ENCODE measurements at regions not wholly inside any gene's neighbourhood (a gene's known extent, or its start where the extent isn't known, plus 50 kb on each side); places are given as distances from the start of the nearest gene placed in this dataset.

DNA sequence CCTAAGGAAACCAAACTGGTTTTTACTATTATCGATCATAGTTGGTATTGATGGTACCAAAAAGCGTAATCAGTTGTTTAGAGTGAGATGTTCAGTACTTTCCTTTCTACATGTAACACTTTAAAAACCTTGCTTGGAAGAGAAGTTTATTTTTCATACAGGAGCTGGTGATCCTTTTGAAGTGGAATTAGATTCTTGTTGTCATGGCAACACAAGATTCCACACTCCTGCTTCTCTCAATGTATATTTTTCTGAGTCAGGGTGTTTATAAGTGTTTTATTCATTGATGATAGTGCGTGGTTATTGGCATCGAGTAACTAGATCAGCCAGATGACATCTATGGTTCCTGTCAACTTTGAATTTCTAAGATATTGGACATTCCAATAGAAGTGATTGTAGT lies 181.1 kb upstream of the CHD1 start:
- ChIA-PET CTCF (no interaction called here), POLR2A (no interaction called here)
- no peak overlapping the region for H3K27ac Mint-ChIP-seq
- H3K36me3 Mint-ChIP-seq (ENCODE audit: low read depth): no peaks in the 10 kb centered on the region
- peaks cover 6% of the 10 kb centered on the region for H3K27me3 Mint-ChIP-seq
- intact Hi-C loops (cut with micrococcal nuclease): no loop called here
- TF ChIP-seq, protein P1, sequence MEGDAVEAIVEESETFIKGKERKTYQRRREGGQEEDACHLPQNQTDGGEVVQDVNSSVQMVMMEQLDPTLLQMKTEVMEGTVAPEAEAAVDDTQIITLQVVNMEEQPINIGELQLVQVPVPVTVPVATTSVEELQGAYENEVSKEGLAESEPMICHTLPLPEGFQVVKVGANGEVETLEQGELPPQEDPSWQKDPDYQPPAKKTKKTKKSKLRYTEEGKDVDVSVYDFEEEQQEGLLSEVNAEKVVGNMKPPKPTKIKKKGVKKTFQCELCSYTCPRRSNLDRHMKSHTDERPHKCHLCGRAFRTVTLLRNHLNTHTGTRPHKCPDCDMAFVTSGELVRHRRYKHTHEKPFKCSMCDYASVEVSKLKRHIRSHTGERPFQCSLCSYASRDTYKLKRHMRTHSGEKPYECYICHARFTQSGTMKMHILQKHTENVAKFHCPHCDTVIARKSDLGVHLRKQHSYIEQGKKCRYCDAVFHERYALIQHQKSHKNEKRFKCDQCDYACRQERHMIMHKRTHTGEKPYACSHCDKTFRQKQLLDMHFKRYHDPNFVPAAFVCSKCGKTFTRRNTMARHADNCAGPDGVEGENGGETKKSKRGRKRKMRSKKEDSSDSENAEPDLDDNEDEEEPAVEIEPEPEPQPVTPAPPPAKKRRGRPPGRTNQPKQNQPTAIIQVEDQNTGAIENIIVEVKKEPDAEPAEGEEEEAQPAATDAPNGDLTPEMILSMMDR (IDR thresholded peaks at IDR 0.05): no peak
- DNase-seq (no peak), ATAC-seq (no peak)
- no peak overlapping the region for H3K4me3 Mint-ChIP-seq
- no peaks in the 10 kb centered on the region for H3K9me3 Mint-ChIP-seq
- no peaks in the 10 kb centered on the region for H3K4me1 Mint-ChIP-seq (ENCODE audit: low read depth)

DNA sequence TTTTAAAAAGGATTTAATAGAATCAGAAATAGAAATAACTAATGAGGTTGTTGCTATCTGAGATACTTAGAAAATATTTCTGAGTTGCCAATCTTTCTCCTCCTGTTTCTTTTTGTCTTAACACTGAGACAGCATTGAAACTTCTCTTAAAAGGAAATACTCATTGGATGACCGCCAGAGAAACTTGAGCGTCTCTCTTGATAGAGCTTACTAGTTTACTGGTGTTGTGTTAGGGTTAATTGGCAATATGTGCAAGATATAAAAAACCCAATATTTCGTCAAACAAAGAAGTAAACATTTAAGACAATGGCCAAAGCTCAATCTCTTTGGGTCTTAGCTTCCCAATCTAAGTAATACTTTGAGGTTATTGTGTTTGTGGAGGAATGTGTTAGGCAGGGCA lies 176.4 kb upstream of the CHD1 start:
- ChIA-PET CTCF (interaction anchor here (0.6 to 1.8 kb wide), 6 partner anchors 8 to 220 kb away, joined by 3 to 9 read pairs (median 4); no protein-coding TSS in a partner anchor), POLR2A (no interaction called here)
- DNase-seq (no peak), ATAC-seq (no peak)
- H3K27me3 Mint-ChIP-seq: peaks cover 5% of the 10 kb centered on the region
- no peaks in the 10 kb centered on the region for H3K9me3 Mint-ChIP-seq
- TF ChIP-seq, protein P1 (IDR thresholded peaks at IDR 0.05): no peak
- H3K4me1 Mint-ChIP-seq (ENCODE audit: low read depth): no peaks in the 10 kb centered on the region
- H3K27ac Mint-ChIP-seq: no peak overlapping the region
- no peaks in the 10 kb centered on the region for H3K36me3 Mint-ChIP-seq (ENCODE audit: low read depth)
- no peak overlapping the region for H3K4me3 Mint-ChIP-seq
- intact Hi-C loops (cut with micrococcal nuclease): no loop called here

DNA sequence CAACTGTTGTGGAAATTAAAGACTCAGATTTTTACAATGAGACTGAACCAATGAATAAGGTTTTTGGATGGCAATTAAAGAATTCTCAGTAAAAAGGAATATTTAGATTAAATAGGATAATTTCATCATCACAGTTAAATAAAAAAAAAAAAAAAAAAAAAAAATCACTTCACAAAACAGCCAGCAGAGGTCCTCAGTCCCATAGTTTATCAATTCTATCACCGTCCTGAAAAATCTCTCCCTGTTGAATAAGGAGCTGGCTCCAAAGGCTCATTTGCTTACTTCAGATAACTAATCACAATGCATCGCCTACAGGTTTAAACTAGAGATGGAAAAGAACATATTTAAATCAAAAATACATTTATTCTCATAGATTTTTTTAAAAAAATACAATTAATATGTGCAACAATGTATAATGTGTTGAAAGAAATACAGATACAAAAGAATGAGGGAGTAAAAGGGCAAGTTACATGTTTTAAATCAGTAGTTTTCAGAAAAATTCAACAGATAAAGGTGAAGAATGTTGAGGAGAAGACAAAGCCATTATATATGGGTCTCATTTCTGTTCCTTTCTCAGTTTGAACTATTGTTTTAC lies 175.8 kb upstream of the CHD1 start:
- Mint-ChIP-seq H3K36me3 (ENCODE audit: low read depth) (no peaks in the 10 kb centered on the region), H3K27me3 (peaks cover 5% of the 10 kb centered on the region), H3K4me1 (ENCODE audit: low read depth) (no peaks in the 10 kb centered on the region), H3K9me3 (no peaks in the 10 kb centered on the region), H3K4me3 (no peak overlapping the region), H3K27ac (no peak overlapping the region)
- TF ChIP-seq, protein P1 (IDR thresholded peaks at IDR 0.05): peak; percentile 79
- DNase-seq (no peak), ATAC-seq (no peak)
- ChIA-PET POLR2A (no interaction called here), CTCF (interaction anchor here (0.7 to 1.8 kb wide), 5 partner anchors 9 to 220 kb away, joined by 3 to 9 read pairs (median 3); no protein-coding TSS in a partner anchor)
- intact Hi-C loops (cut with micrococcal nuclease): no loop called here

GRCh38 chr5:99102073-99102697 lies 173.4 kb upstream of the CHD1 start:
- intact Hi-C loops (cut with micrococcal nuclease): no loop called here
- POLR2A ChIA-PET: no interaction called here
- H3K4me1 Mint-ChIP-seq (ENCODE audit: low read depth): no peaks in the 10 kb centered on the region
- DNase-seq (no peak), ATAC-seq (no peak)
- H3K9me3 Mint-ChIP-seq: no peaks in the 10 kb centered on the region
- H3K27me3 Mint-ChIP-seq: peaks cover 2% of the 10 kb centered on the region
- CTCF ChIA-PET: interaction anchor here (1.2 kb wide), 2 partner anchors 11 kb away, joined by 3 read pairs; no protein-coding TSS in a partner anchor
- H3K36me3 Mint-ChIP-seq (ENCODE audit: low read depth): no peaks in the 10 kb centered on the region
- no peak overlapping the region for H3K27ac Mint-ChIP-seq
- H3K4me3 Mint-ChIP-seq: no peak overlapping the region
- TF ChIP-seq, protein P1 (IDR thresholded peaks at IDR 0.05): no peak

DNA sequence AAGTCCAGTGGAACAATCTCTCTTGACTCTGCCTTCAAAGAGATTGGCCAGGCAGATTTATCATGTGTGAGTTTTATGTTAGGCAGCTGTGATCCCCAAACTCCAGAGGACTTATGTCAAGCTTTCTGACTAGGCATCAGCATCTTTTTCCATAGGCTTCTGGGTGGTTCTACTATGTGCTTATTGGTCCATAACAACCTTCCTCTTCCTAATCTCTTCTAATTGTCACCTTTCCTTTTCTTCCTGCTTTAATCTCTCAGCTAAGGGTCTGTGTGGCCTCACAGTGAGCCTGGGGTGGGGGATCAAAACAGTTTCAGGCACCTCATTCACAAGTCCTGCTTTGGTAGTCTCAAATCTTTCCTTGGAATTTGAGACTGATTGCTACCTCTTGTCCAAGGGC lies 170.9 kb upstream of the CHD1 start:
- H3K36me3 Mint-ChIP-seq (ENCODE audit: low read depth): no peaks in the 10 kb centered on the region
- intact Hi-C loops (cut with micrococcal nuclease): no loop called here
- H3K4me3 Mint-ChIP-seq: no peak overlapping the region
- no peak for ATAC-seq
- no peaks in the 10 kb centered on the region for H3K9me3 Mint-ChIP-seq
- POLR2A ChIA-PET: no interaction called here
- TF ChIP-seq, protein P1 (IDR thresholded peaks at IDR 0.05): no peak
- H3K4me1 Mint-ChIP-seq (ENCODE audit: low read depth): no peaks in the 10 kb centered on the region
- DNase-seq: no peak
- CTCF ChIA-PET: no interaction called here
- peaks cover 5% of the 10 kb centered on the region for H3K27me3 Mint-ChIP-seq
- H3K27ac Mint-ChIP-seq: no peak overlapping the region

Measured in activated CD8-positive, alpha-beta T cell treated with anti-CD3 and anti-CD28 coated beads for 36 hours (primary cell).